ENCODE measurements at regions not wholly inside any gene's neighbourhood (a gene's known extent, or its start where the extent isn't known, plus 50 kb on each side); places are given as distances from the start of the nearest gene placed in this dataset.
"Not testable (repeated sequence)": the region's sequence is repeated elsewhere in the genome, so short reads cannot be mapped to it uniquely, and the experiment has no call there.

GRCh38 chr14:55802986-55803872, 223.2 kb downstream of the KTN1 start:
- peak overlapping the region; percentile 55 for H3K27ac ChIP-seq
- DNase-seq (ENCODE audit: low read depth, low spot score) = peak; percentile 85

- no peak for DNase-seq (ENCODE audit: low read depth, low spot score)
- peak overlapping the region; percentile 55 for H3K27ac ChIP-seq
These were observed 224.0 kb downstream of the KTN1 start for GRCh38 chr14:55803873-55804553.

GRCh38 chr14:55805250-55805649, 225.2 kb downstream of the KTN1 start:
- DNase-seq (ENCODE audit: low read depth, low spot score) = no peak
- no peak overlapping the region for H3K27ac ChIP-seq

GRCh38 chr14:55807053-55807880, 227.3 kb downstream of the KTN1 start:
- peak; percentile 94 for DNase-seq (ENCODE audit: low read depth, low spot score)

GRCh38 chr14:55807881-55808379, 227.9 kb downstream of the KTN1 start:
- peak overlapping the region; percentile 77 for H3K27ac ChIP-seq
- DNase-seq (ENCODE audit: low read depth, low spot score) = no peak

More at GRCh38 chr14:55807053-55807880, 227.3 kb downstream of the KTN1 start:
- H3K27ac ChIP-seq = peak overlapping the region; percentile 77

- no peak overlapping the region for H3K27ac ChIP-seq
- no peak for DNase-seq (ENCODE audit: low read depth, low spot score)
These were observed 233.6 kb downstream of the KTN1 start for GRCh38 chr14:55813630-55814029.

- DNase-seq (ENCODE audit: low read depth, low spot score) = no peak
These were observed 234.1 kb downstream of the KTN1 start for GRCh38 chr14:55814064-55814463.

GRCh38 chr14:55814873-55815272, 234.9 kb downstream of the KTN1 start:
- no peak for DNase-seq (ENCODE audit: low read depth, low spot score)
- no peak overlapping the region for H3K27ac ChIP-seq

More at GRCh38 chr14:55814064-55814463, 234.1 kb downstream of the KTN1 start:
- H3K27ac ChIP-seq = no peak overlapping the region

- no peak overlapping the region for H3K27ac ChIP-seq
- no peak for DNase-seq (ENCODE audit: low read depth, low spot score)
These were observed 236.2 kb downstream of the KTN1 start for GRCh38 chr14:55816225-55816624.

- no peak for DNase-seq (ENCODE audit: low read depth, low spot score)
- H3K27ac ChIP-seq = no peak overlapping the region
These were observed 239.8 kb downstream of the KTN1 start for GRCh38 chr14:55819610-55820304.

- no peak for DNase-seq (ENCODE audit: low read depth, low spot score)
- no peak overlapping the region for H3K27ac ChIP-seq
These were observed 242.9 kb downstream of the KTN1 start for GRCh38 chr14:55822906-55823305.

- H3K27ac ChIP-seq = peak overlapping the region; percentile 17
- DNase-seq (ENCODE audit: low read depth, low spot score) = peak; percentile 48
These were observed 252.3 kb downstream of the KTN1 start for GRCh38 chr14:55832122-55832911.

GRCh38 chr14:55832974-55833373, 253.0 kb downstream of the KTN1 start:
- no peak overlapping the region for H3K27ac ChIP-seq
- no peak for DNase-seq (ENCODE audit: low read depth, low spot score)

GRCh38 chr14:55834390-55834789, 254.4 kb downstream of the KTN1 start:
- no peak overlapping the region for H3K27ac ChIP-seq
- no peak for DNase-seq (ENCODE audit: low read depth, low spot score)

- no peak overlapping the region for H3K27ac ChIP-seq
- no peak for DNase-seq (ENCODE audit: low read depth, low spot score)
These were observed 256.0 kb downstream of the KTN1 start for GRCh38 chr14:55835985-55836384.

GRCh38 chr14:55837467-55837866, 257.5 kb downstream of the KTN1 start:
- no peak for DNase-seq (ENCODE audit: low read depth, low spot score)
- H3K27ac ChIP-seq = no peak overlapping the region

- H3K27ac ChIP-seq = no peak overlapping the region
- DNase-seq (ENCODE audit: low read depth, low spot score) = no peak
These were observed 258.6 kb downstream of the KTN1 start for GRCh38 chr14:55838529-55839052.

- DNase-seq (ENCODE audit: low read depth, low spot score); H3K27ac ChIP-seq: not testable (repeated sequence)
These were observed 259.4 kb downstream of the KTN1 start for GRCh38 chr14:55839301-55839947.

Measured in epithelial cell of prostate (primary cell).